OCI-LY3 (cell line): ENCODE measurements at regions not wholly inside any gene's neighbourhood (a gene's known extent, or its start where the extent isn't known, plus 50 kb on each side); places are given as distances from the start of the nearest gene placed in this dataset.

Experiments
- EZH2phosphoT487 ChIP-seq: fragments of 200-600 bp; shearing (Covaris generic); IDR thresholded peaks from 2 replicates; pipeline ENCODE4 v1.6.1; 2018; ENCODE audit warnings: antibody characterized with exemption, mixed run types, low read depth
- TF ChIP-seq, protein P1 (sequence below): fragments of 200-600, 300-600 bp; sonication (generic); IDR thresholded peaks from 2 replicates; pipeline ENCODE4 v1.5.1; 2014; ENCODE audit warnings: antibody characterized with exemption, low read length, low read depth

DNA sequence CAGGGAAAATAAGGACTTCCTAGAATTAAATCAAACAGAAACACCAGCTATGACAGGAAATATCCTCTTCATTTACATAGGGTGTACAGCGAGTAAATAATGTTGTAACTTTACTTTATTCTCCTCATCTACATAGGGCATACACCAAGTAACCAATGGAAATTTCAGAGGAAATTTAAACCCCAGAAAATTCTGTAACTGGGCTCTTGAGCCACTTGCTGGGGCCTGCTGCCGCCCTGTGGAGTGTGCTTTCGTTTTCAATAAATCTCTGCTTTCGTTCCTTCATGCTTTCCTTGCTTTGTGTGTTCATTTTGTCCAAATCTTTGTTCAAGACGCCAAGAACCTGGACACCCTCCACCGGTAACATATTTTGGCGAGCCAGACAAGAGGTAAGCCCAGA, 990.4 kb upstream of the CADM2 start:
- TF ChIP-seq, protein P1, sequence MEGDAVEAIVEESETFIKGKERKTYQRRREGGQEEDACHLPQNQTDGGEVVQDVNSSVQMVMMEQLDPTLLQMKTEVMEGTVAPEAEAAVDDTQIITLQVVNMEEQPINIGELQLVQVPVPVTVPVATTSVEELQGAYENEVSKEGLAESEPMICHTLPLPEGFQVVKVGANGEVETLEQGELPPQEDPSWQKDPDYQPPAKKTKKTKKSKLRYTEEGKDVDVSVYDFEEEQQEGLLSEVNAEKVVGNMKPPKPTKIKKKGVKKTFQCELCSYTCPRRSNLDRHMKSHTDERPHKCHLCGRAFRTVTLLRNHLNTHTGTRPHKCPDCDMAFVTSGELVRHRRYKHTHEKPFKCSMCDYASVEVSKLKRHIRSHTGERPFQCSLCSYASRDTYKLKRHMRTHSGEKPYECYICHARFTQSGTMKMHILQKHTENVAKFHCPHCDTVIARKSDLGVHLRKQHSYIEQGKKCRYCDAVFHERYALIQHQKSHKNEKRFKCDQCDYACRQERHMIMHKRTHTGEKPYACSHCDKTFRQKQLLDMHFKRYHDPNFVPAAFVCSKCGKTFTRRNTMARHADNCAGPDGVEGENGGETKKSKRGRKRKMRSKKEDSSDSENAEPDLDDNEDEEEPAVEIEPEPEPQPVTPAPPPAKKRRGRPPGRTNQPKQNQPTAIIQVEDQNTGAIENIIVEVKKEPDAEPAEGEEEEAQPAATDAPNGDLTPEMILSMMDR = peak; percentile 47
- TF ChIP-seq EZH2phosphoT487 = no peak
